ENCODE measurements at regions not wholly inside any gene's neighbourhood (a gene's known extent, or its start where the extent isn't known, plus 50 kb on each side); places are given as distances from the start of the nearest gene placed in this dataset.

- Histone ChIP-seq H3K9me3 (no peaks in the 10 kb centered on the region), H3K4me1 (no peaks in the 10 kb centered on the region), H3K27ac (no peak overlapping the region), H3K4me3 (no peak overlapping the region), H3K36me3 (no peaks in the 10 kb centered on the region), H3K27me3 (no peaks in the 10 kb centered on the region)
- TF ChIP-seq POLR2A (IDR thresholded peaks at IDR 0.05) (no peak), CTCF (IDR thresholded peaks at IDR 0.05) (no peak)
- intact Hi-C loops (cut with DNase I; ENCODE audit: low total_unique reads) = no loop called here
- DNase-seq = no peak
These were observed 775.0 kb upstream of the API5 start for GRCh38 chr11:42536611-42537360.

- TF ChIP-seq CTCF (IDR thresholded peaks at IDR 0.05) = no peak
- TF ChIP-seq POLR2A (IDR thresholded peaks at IDR 0.05) = no peak
- Histone ChIP-seq H3K9me3 (no peaks in the 10 kb centered on the region), H3K4me1 (no peaks in the 10 kb centered on the region), H3K4me3 (no peak overlapping the region), H3K27me3 (no peaks in the 10 kb centered on the region), H3K27ac (no peak overlapping the region), H3K36me3 (no peaks in the 10 kb centered on the region)
- DNase-seq = no peak
- intact Hi-C loops (cut with DNase I; ENCODE audit: low total_unique reads) = no loop called here
These were observed 769.5 kb upstream of the API5 start for GRCh38 chr11:42542336-42542735.

GRCh38 chr11:42543844-42544419, 767.9 kb upstream of the API5 start:
- Histone ChIP-seq H3K36me3 (no peaks in the 10 kb centered on the region), H3K27me3 (no peaks in the 10 kb centered on the region), H3K27ac (no peak overlapping the region), H3K4me3 (no peak overlapping the region), H3K4me1 (no peaks in the 10 kb centered on the region), H3K9me3 (no peaks in the 10 kb centered on the region)
- intact Hi-C loops (cut with DNase I; ENCODE audit: low total_unique reads) = no loop called here
- DNase-seq = no peak
- no peak for TF ChIP-seq POLR2A (IDR thresholded peaks at IDR 0.05)
- TF ChIP-seq CTCF (IDR thresholded peaks at IDR 0.05) = no peak

- no peaks in the 10 kb centered on the region for H3K36me3 ChIP-seq
- TF ChIP-seq POLR2A (IDR thresholded peaks at IDR 0.05) = no peak
- TF ChIP-seq CTCF (IDR thresholded peaks at IDR 0.05) = no peak
- H3K4me1 ChIP-seq = no peaks in the 10 kb centered on the region
- no peak overlapping the region for H3K27ac ChIP-seq
- H3K4me3 ChIP-seq = no peak overlapping the region
- DNase-seq = no peak
- H3K27me3 ChIP-seq = no peaks in the 10 kb centered on the region
- H3K9me3 ChIP-seq = no peaks in the 10 kb centered on the region
- intact Hi-C loops (cut with DNase I; ENCODE audit: low total_unique reads) = no loop called here
These were observed 767.1 kb upstream of the API5 start for GRCh38 chr11:42544726-42545125.

GRCh38 chr11:42545954-42546353, 765.8 kb upstream of the API5 start:
- Histone ChIP-seq H3K27me3 (no peaks in the 10 kb centered on the region), H3K36me3 (no peaks in the 10 kb centered on the region), H3K27ac (no peak overlapping the region), H3K9me3 (no peaks in the 10 kb centered on the region), H3K4me3 (no peak overlapping the region), H3K4me1 (no peaks in the 10 kb centered on the region)
- intact Hi-C loops (cut with DNase I; ENCODE audit: low total_unique reads) = no loop called here
- no peak for TF ChIP-seq POLR2A (IDR thresholded peaks at IDR 0.05)
- TF ChIP-seq CTCF (IDR thresholded peaks at IDR 0.05) = no peak
- DNase-seq = no peak

Measured in uterus (tissue), 3 donors.